ENCODE measurements at regions not wholly inside any gene's neighbourhood (a gene's known extent, or its start where the extent isn't known, plus 50 kb on each side); places are given as distances from the start of the nearest gene placed in this dataset.

- no peak overlapping the region for H3K9ac ChIP-seq (ENCODE audit: low read depth, low read length)
- H3K36me3 ChIP-seq (ENCODE audit: control insufficient read depth, insufficient read depth, low read length) = no peaks in the 10 kb centered on the region
- no peak overlapping the region for H3K4me3 ChIP-seq (ENCODE audit: low read depth, low read length)
- no peaks in the 10 kb centered on the region for H3K9me3 ChIP-seq (ENCODE audit: control insufficient read depth, insufficient read depth, low read length)
- no peaks in the 10 kb centered on the region for H3K27me3 ChIP-seq (ENCODE audit: control insufficient read depth, insufficient read depth, low read length)
- no peak overlapping the region for H3K27ac ChIP-seq (ENCODE audit: low read depth, low read length)
- H3K4me1 ChIP-seq (ENCODE audit: control insufficient read depth, insufficient read depth, low read length) = peaks cover 10% of the 10 kb centered on the region; the same call in 1 of the 2 replicates
Measured at GRCh38 chr1:97999320-97999719, 78.5 kb upstream of the DPYD start.

- Histone ChIP-seq H3K27me3 (ENCODE audit: control insufficient read depth, insufficient read depth, low read length) (no peaks in the 10 kb centered on the region), H3K9ac (ENCODE audit: low read depth, low read length) (no peak overlapping the region), H3K4me3 (ENCODE audit: low read depth, low read length) (no peak overlapping the region), H3K4me1 (ENCODE audit: control insufficient read depth, insufficient read depth, low read length) (peaks cover 2% of the 10 kb centered on the region; the same call in 1 of the 2 replicates), H3K27ac (ENCODE audit: low read depth, low read length) (no peak overlapping the region), H3K36me3 (ENCODE audit: control insufficient read depth, insufficient read depth, low read length) (no peaks in the 10 kb centered on the region), H3K9me3 (ENCODE audit: control insufficient read depth, insufficient read depth, low read length) (no peaks in the 10 kb centered on the region)
Measured at GRCh38 chr1:97996880-97997279, 76.0 kb upstream of the DPYD start.

- H3K9me3 ChIP-seq (ENCODE audit: control insufficient read depth, insufficient read depth, low read length) = no peaks in the 10 kb centered on the region
- H3K4me1 ChIP-seq (ENCODE audit: control insufficient read depth, insufficient read depth, low read length) = no peaks in the 10 kb centered on the region
- no peak overlapping the region for H3K27ac ChIP-seq (ENCODE audit: low read depth, low read length)
- H3K27me3 ChIP-seq (ENCODE audit: control insufficient read depth, insufficient read depth, low read length) = no peaks in the 10 kb centered on the region
- H3K4me3 ChIP-seq (ENCODE audit: low read depth, low read length) = no peak overlapping the region
- H3K9ac ChIP-seq (ENCODE audit: low read depth, low read length) = no peak overlapping the region
- H3K36me3 ChIP-seq (ENCODE audit: control insufficient read depth, insufficient read depth, low read length) = no peaks in the 10 kb centered on the region
Measured at GRCh38 chr1:97989094-97989680, 68.4 kb upstream of the DPYD start.

GRCh38 chr1:97986041-97987005 is 65.5 kb upstream of the DPYD start:
- Histone ChIP-seq H3K27me3 (ENCODE audit: control insufficient read depth, insufficient read depth, low read length) (no peaks in the 10 kb centered on the region), H3K27ac (ENCODE audit: low read depth, low read length) (no peak overlapping the region), H3K4me1 (ENCODE audit: control insufficient read depth, insufficient read depth, low read length) (no peaks in the 10 kb centered on the region), H3K4me3 (ENCODE audit: low read depth, low read length) (no peak overlapping the region), H3K36me3 (ENCODE audit: control insufficient read depth, insufficient read depth, low read length) (no peaks in the 10 kb centered on the region), H3K9me3 (ENCODE audit: control insufficient read depth, insufficient read depth, low read length) (no peaks in the 10 kb centered on the region), H3K9ac (ENCODE audit: low read depth, low read length) (no peak overlapping the region)

GRCh38 chr1:97983126-97983525 is 62.3 kb upstream of the DPYD start:
- no peaks in the 10 kb centered on the region for H3K36me3 ChIP-seq (ENCODE audit: control insufficient read depth, insufficient read depth, low read length)
- H3K4me3 ChIP-seq (ENCODE audit: low read depth, low read length) = no peak overlapping the region
- no peaks in the 10 kb centered on the region for H3K4me1 ChIP-seq (ENCODE audit: control insufficient read depth, insufficient read depth, low read length)
- no peaks in the 10 kb centered on the region for H3K9me3 ChIP-seq (ENCODE audit: control insufficient read depth, insufficient read depth, low read length)
- no peaks in the 10 kb centered on the region for H3K27me3 ChIP-seq (ENCODE audit: control insufficient read depth, insufficient read depth, low read length)
- H3K9ac ChIP-seq (ENCODE audit: low read depth, low read length) = no peak overlapping the region
- H3K27ac ChIP-seq (ENCODE audit: low read depth, low read length) = no peak overlapping the region

- no peaks in the 10 kb centered on the region for H3K9me3 ChIP-seq (ENCODE audit: control insufficient read depth, insufficient read depth, low read length)
- no peaks in the 10 kb centered on the region for H3K27me3 ChIP-seq (ENCODE audit: control insufficient read depth, insufficient read depth, low read length)
- H3K27ac ChIP-seq (ENCODE audit: low read depth, low read length) = no peak overlapping the region
- H3K9ac ChIP-seq (ENCODE audit: low read depth, low read length) = no peak overlapping the region
- no peak overlapping the region for H3K4me3 ChIP-seq (ENCODE audit: low read depth, low read length)
- no peaks in the 10 kb centered on the region for H3K4me1 ChIP-seq (ENCODE audit: control insufficient read depth, insufficient read depth, low read length)
- no peaks in the 10 kb centered on the region for H3K36me3 ChIP-seq (ENCODE audit: control insufficient read depth, insufficient read depth, low read length)
Measured at GRCh38 chr1:97980530-97980929, 59.7 kb upstream of the DPYD start.

GRCh38 chr1:97976801-97977200 is 56.0 kb upstream of the DPYD start:
- no peak overlapping the region for H3K4me3 ChIP-seq (ENCODE audit: low read depth, low read length)
- H3K4me1 ChIP-seq (ENCODE audit: control insufficient read depth, insufficient read depth, low read length) = no peaks in the 10 kb centered on the region
- H3K27ac ChIP-seq (ENCODE audit: low read depth, low read length) = no peak overlapping the region
- H3K27me3 ChIP-seq (ENCODE audit: control insufficient read depth, insufficient read depth, low read length) = no peaks in the 10 kb centered on the region
- H3K36me3 ChIP-seq (ENCODE audit: control insufficient read depth, insufficient read depth, low read length) = no peaks in the 10 kb centered on the region
- H3K9me3 ChIP-seq (ENCODE audit: control insufficient read depth, insufficient read depth, low read length) = no peaks in the 10 kb centered on the region
- H3K9ac ChIP-seq (ENCODE audit: low read depth, low read length) = no peak overlapping the region

Measured in HUES48 (cell line).